ENCODE measurements at regions not wholly inside any gene's neighbourhood (a gene's known extent, or its start where the extent isn't known, plus 50 kb on each side); places are given as distances from the start of the nearest gene placed in this dataset.
A peak's percentile ranks its signal among the peaks of the same experiment; 100 is the strongest.

- POLR2A ChIA-PET = no interaction called here
- Mint-ChIP-seq H3K4me1 (peaks cover 0 to 7% (median 0%) of the 10 kb centered on the region in 4 donors), H3K9me3 (peaks cover 0 to 3% (median 0%) of the 10 kb centered on the region in 9 donors), H3K27me3 (no peaks in the 10 kb centered on the region), H3K36me3 (no peaks in the 10 kb centered on the region), H3K27ac (no peak overlapping the region), H3K4me3 (no peak overlapping the region)
- DNase-seq (no peak), ATAC-seq (no peak)
Measured at GRCh38 chr6:14927398-14927797, 318.5 kb upstream of the JARID2 start.

- POLR2A ChIA-PET = no interaction called here
- DNase-seq (no peak), ATAC-seq (no peak)
- H3K4me3 Mint-ChIP-seq = no peak overlapping the region
- no peaks in the 10 kb centered on the region for H3K4me1 Mint-ChIP-seq
- no peaks in the 10 kb centered on the region for H3K36me3 Mint-ChIP-seq
- no peak overlapping the region for H3K27ac Mint-ChIP-seq
- H3K27me3 Mint-ChIP-seq = no peaks in the 10 kb centered on the region
- peaks cover 0 to 3% (median 0%) of the 10 kb centered on the region in 9 donors for H3K9me3 Mint-ChIP-seq
Measured at GRCh38 chr6:14929291-14929690, 316.6 kb upstream of the JARID2 start.

DNA sequence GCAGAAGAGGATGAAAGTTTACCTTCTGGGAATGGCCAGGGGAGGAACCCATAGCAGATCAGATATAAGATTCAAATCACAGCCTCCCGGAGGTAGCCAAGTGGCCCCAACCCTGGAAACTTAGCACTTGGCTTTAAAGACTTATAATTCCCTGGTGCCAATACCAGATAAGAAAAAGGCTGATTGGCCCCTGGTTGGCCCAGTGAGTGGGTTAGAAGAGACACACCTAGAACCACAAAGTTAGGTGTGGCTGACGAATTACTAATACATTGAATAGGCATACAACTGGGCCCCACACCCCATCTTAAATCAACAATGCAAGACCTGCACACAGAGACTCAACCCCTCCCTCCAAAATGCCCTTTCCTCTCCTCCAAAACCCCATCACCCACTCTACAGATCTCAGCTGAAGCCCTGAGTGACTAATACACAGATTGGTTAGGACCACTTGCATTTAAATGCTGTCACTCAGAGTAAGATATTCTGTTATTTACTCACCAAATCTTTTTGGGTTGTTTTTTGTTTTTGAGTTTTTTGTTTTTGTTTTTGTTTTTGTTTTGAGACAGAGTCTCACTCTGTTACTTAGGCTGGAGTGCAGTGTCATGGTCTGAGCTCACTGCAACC lies 315.4 kb upstream of the JARID2 start:
- Mint-ChIP-seq H3K9me3 (peaks cover 0 to 3% (median 0%) of the 10 kb centered on the region in 9 donors), H3K27me3 (no peaks in the 10 kb centered on the region), H3K4me1 (no peaks in the 10 kb centered on the region), H3K36me3 (no peaks in the 10 kb centered on the region), H3K27ac (no peak overlapping the region), H3K4me3 (no peak overlapping the region)
- DNase-seq = no peak
- POLR2A ChIA-PET = no interaction called here
- ATAC-seq = no peak

GRCh38 chr6:14932485-14933182 lies 313.2 kb upstream of the JARID2 start:
- H3K27me3 Mint-ChIP-seq = no peaks in the 10 kb centered on the region
- peaks cover 0 to 3% (median 0%) of the 10 kb centered on the region in 9 donors for H3K9me3 Mint-ChIP-seq
- H3K36me3 Mint-ChIP-seq = no peaks in the 10 kb centered on the region
- ATAC-seq (no peak), DNase-seq (no peak)
- POLR2A ChIA-PET = no interaction called here
- H3K4me3 Mint-ChIP-seq = no peak overlapping the region
- H3K27ac Mint-ChIP-seq = peak overlapping the region in 2 of 10 donors; percentile 17 to 60
- H3K4me1 Mint-ChIP-seq = no peaks in the 10 kb centered on the region

GRCh38 chr6:14933183-14933544 lies 312.7 kb upstream of the JARID2 start:
- Mint-ChIP-seq H3K4me1 (no peaks in the 10 kb centered on the region), H3K27me3 (no peaks in the 10 kb centered on the region), H3K4me3 (no peak overlapping the region), H3K27ac (peak overlapping the region in 1 of 10 donors; percentile 53), H3K9me3 (peaks cover 0 to 3% (median 0%) of the 10 kb centered on the region in 9 donors), H3K36me3 (no peaks in the 10 kb centered on the region)
- POLR2A ChIA-PET = no interaction called here
- ATAC-seq (no peak), DNase-seq (no peak)

DNA sequence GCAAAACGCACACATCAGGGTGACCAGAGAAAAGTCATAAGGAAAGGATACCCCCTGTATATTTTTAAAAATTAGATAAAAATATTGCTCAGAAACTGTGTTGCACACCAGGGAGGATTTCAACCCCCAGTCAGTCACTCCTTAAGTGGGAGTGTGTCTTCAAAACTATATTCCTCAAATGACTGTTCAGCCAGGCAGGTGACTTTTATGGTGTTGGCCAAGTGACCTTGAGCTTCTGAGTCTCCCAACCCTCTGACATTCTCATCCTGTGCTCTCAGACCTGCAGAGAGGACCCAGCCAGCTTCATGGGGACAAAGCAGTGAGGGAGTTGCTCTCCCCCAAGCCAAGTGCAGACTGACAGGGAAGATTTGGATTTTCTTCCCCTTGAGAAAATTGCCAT lies 311.9 kb upstream of the JARID2 start:
- POLR2A ChIA-PET = no interaction called here
- Mint-ChIP-seq H3K4me1 (no peaks in the 10 kb centered on the region), H3K27me3 (no peaks in the 10 kb centered on the region), H3K27ac (no peak overlapping the region), H3K4me3 (no peak overlapping the region), H3K36me3 (no peaks in the 10 kb centered on the region), H3K9me3 (peaks cover 0 to 3% (median 0%) of the 10 kb centered on the region in 9 donors)
- DNase-seq (no peak), ATAC-seq (no peak)

GRCh38 chr6:14934844-14935243 lies 311.0 kb upstream of the JARID2 start:
- H3K27ac Mint-ChIP-seq = no peak overlapping the region
- ATAC-seq = no peak
- no peaks in the 10 kb centered on the region for H3K27me3 Mint-ChIP-seq
- H3K4me3 Mint-ChIP-seq = no peak overlapping the region
- DNase-seq = no peak
- no peaks in the 10 kb centered on the region for H3K4me1 Mint-ChIP-seq
- H3K9me3 Mint-ChIP-seq = peaks cover 0 to 3% (median 0%) of the 10 kb centered on the region in 9 donors
- POLR2A ChIA-PET = no interaction called here
- H3K36me3 Mint-ChIP-seq = no peaks in the 10 kb centered on the region

DNA sequence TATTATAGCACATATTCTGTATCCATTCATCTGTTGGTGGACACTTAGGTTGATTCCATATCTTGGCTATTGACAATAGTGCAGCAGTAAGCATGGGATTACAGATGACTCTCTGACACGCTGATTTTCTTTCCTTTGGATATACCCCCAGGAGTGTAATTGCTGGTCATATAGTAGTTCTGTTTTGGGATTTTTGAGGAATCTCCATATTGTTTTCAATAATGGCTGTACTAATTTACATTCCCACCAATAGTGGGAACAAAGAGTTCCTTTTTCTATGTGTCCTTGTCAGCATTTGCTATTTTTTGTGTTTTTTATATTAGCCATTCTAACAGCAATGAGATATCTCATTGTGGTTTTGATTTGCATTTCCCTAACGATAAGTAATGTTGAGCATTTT lies 309.0 kb upstream of the JARID2 start:
- H3K27ac Mint-ChIP-seq = no peak overlapping the region
- H3K4me3 Mint-ChIP-seq = no peak overlapping the region
- H3K36me3 Mint-ChIP-seq = no peaks in the 10 kb centered on the region
- no peak for DNase-seq
- POLR2A ChIA-PET = no interaction called here
- no peaks in the 10 kb centered on the region for H3K27me3 Mint-ChIP-seq
- ATAC-seq = no peak
- H3K4me1 Mint-ChIP-seq = no peaks in the 10 kb centered on the region
- peaks cover 0 to under 1% (median 0%) of the 10 kb centered on the region in 9 donors for H3K9me3 Mint-ChIP-seq

DNA sequence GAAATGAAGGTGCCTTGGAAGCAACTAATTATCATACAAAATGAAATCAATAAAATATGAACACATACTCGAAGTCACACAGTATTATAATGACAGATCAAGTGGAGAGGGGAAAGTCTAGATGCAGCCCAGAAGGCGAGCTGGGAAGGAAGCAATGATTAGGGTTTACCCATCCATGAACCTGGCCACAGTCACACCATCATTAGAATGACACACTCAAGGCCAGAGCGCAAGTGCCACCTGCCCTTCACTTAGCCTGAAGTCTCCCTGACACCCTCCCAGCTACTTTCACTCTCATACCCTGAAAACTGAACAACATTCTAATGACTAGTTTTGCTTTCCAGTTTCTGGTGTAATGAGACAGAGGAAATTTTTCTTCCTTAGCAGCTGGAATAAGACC lies 302.8 kb upstream of the JARID2 start:
- Mint-ChIP-seq H3K27me3 (peaks cover 0 to 2% (median 0%) of the 10 kb centered on the region in 5 donors), H3K9me3 (no peaks in the 10 kb centered on the region), H3K36me3 (no peaks in the 10 kb centered on the region), H3K27ac (no peak overlapping the region), H3K4me3 (no peak overlapping the region), H3K4me1 (no peaks in the 10 kb centered on the region)
- ATAC-seq = no peak
- DNase-seq = no peak
- POLR2A ChIA-PET = no interaction called here

- Mint-ChIP-seq H3K27ac (peak overlapping the region in 1 of 10 donors; percentile 12), H3K4me3 (no peak overlapping the region), H3K9me3 (no peaks in the 10 kb centered on the region), H3K4me1 (peaks cover 0 to 2% (median 0%) of the 10 kb centered on the region in 4 donors), H3K36me3 (no peaks in the 10 kb centered on the region), H3K27me3 (peaks cover 0 to 2% (median 0%) of the 10 kb centered on the region in 5 donors)
- POLR2A ChIA-PET = no interaction called here
- DNase-seq (no peak), ATAC-seq (no peak)
Measured at GRCh38 chr6:14944593-14944992, 301.3 kb upstream of the JARID2 start.

GRCh38 chr6:14945461-14946185 lies 300.2 kb upstream of the JARID2 start:
- DNase-seq (no peak), ATAC-seq (no peak)
- Mint-ChIP-seq H3K27me3 (peaks cover 0 to 2% (median 0%) of the 10 kb centered on the region in 5 donors), H3K36me3 (no peaks in the 10 kb centered on the region), H3K4me1 (peaks cover 0 to 2% (median 0%) of the 10 kb centered on the region in 4 donors), H3K27ac (no peak overlapping the region), H3K4me3 (no peak overlapping the region), H3K9me3 (no peaks in the 10 kb centered on the region)
- POLR2A ChIA-PET = no interaction called here

DNA sequence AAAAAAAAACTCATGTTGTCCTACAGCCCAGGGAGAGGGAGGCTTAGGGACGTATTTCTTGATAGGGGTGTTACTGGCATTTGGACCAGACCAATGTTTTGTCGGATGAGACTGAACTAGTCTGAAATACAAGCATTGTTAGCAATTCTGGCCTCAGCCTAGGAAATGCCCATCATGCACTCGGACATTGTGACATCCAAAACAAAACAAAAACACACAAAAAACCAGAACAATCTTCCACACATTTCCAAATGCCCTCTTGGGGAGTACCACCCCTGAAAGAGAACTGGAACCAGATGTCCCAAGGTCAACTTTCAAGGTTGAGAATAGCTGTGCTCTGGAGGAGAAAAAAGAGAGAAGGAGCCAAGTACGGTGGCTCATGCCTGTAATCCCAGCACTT lies 299.1 kb upstream of the JARID2 start:
- POLR2A ChIA-PET = no interaction called here
- Mint-ChIP-seq H3K27me3 (peaks cover 0 to 2% (median 0%) of the 10 kb centered on the region in 5 donors), H3K9me3 (no peaks in the 10 kb centered on the region), H3K4me1 (peaks cover 0 to 2% (median 0%) of the 10 kb centered on the region in 4 donors), H3K36me3 (no peaks in the 10 kb centered on the region), H3K27ac (no peak overlapping the region), H3K4me3 (no peak overlapping the region)
- ATAC-seq = no peak
- no peak for DNase-seq

DNA sequence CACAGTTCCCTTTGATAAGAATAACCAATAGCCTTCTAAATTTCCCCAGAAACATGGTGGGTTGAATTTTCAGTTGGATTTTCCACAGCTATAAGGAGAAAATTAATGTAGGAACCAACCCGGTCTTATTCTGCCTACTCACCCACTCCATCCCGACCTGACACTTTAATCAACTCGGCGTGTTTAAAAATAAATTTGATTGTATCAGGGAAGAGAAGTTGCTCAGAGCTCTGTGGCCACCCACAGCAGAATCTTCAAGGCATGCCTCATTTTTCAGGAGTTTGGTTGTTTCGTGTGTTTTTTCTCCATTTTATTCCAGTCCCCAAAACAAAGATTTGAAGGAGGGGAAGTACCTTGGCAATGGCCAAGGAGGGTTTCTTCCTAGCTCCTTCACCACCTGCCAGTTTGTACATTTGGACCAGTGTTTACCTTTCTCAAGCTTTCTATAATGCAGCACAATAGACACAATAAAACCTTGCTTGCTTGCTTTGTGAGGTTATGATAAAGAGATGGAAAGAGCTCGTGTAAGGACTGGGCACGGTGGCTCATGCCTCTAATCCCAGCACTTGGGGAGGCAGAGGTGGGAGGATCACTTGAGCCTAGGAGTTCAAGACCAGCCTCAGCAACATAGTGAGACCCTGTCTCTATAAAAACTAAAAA lies 297.2 kb upstream of the JARID2 start:
- DNase-seq (no peak), ATAC-seq (no peak)
- POLR2A ChIA-PET = no interaction called here
- Mint-ChIP-seq H3K9me3 (peaks cover 0 to 3% (median 0%) of the 10 kb centered on the region in 9 donors), H3K36me3 (no peaks in the 10 kb centered on the region), H3K4me3 (no peak overlapping the region), H3K4me1 (peaks cover 0 to 2% (median 0%) of the 10 kb centered on the region in 4 donors), H3K27ac (no peak overlapping the region), H3K27me3 (no peaks in the 10 kb centered on the region)

Measured in naive thymus-derived CD8-positive, alpha-beta T cell (primary cell).